Spleen (tissue), 7 donors: ENCODE measurements at regions not wholly inside any gene's neighbourhood (a gene's known extent, or its start where the extent isn't known, plus 50 kb on each side); places are given as distances from the start of the nearest gene placed in this dataset.

ENCODE experiments used
- POLR2A ChIP-seq, 3 donors: fragments of 450-650 bp; IDR thresholded peaks; one replicate each; pipeline ENCODE4 v1.5.1; 2017; ENCODE audit warnings: antibody characterized with exemption in 3 of 3, mild to moderate bottlenecking in 1 of 3
- POLR2AphosphoS5 ChIP-seq, 3 donors: sonication (generic); formaldehyde crosslinking; IDR thresholded peaks; one replicate each; pipeline ENCODE4 v1.5.1; 2017; ENCODE audit warnings: antibody characterized with exemption in 3 of 3
- TF ChIP-seq, protein P1 (sequence below), 11 experiments: fragments of 200-600 bp in 7 of 11; fragments of 450-650 bp in 4 of 11; sonication (generic) in 4 of 11; IDR thresholded peaks in 8 of 11; conservative IDR thresholded peaks in 3 of 11; 1 replicate in 7 of 11; 2 replicates in 4 of 11; pipeline versions ENCODE4 v1.4.0 to v1.8.0; 2016 to 2021; ENCODE audit warnings: antibody characterized with exemption in 11 of 11, inconsistent platforms in 4 of 11, mild to moderate bottlenecking in 1 of 11
- donor health status: DM: no; HTN: no; CAD: no; lungs with moderate emphysema.
- donor health status: DM: no; HTN: no; CAD: no.
- donor health status: DM: no; HTN: no; CAD: no.

DNA sequence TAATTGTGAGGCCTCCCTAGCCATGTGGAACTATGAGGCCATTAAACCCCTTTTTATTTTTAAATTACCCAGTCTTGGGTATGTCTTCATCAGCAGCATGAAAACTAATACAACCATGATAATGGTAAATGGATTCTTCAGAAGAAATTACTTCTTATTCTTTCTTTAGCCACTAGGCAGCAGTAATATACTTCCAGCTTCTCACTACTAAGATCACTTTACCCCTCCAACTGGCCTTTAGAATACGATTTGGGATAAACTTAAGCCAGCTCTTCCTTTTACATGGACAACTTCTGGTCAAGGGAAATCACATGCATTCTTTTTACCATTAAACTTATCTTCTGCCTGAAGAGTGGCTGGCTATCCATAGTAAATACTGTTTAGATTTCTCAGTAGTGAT is 355.4 kb downstream of the MAN2A1 start:
- TF ChIP-seq, protein P1, sequence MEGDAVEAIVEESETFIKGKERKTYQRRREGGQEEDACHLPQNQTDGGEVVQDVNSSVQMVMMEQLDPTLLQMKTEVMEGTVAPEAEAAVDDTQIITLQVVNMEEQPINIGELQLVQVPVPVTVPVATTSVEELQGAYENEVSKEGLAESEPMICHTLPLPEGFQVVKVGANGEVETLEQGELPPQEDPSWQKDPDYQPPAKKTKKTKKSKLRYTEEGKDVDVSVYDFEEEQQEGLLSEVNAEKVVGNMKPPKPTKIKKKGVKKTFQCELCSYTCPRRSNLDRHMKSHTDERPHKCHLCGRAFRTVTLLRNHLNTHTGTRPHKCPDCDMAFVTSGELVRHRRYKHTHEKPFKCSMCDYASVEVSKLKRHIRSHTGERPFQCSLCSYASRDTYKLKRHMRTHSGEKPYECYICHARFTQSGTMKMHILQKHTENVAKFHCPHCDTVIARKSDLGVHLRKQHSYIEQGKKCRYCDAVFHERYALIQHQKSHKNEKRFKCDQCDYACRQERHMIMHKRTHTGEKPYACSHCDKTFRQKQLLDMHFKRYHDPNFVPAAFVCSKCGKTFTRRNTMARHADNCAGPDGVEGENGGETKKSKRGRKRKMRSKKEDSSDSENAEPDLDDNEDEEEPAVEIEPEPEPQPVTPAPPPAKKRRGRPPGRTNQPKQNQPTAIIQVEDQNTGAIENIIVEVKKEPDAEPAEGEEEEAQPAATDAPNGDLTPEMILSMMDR (IDR thresholded peaks at IDR 0.05 in 8 of 11, conservative IDR thresholded peaks at IDR 0.05 in 3 of 11), result no peak
- no peak for TF ChIP-seq POLR2A (IDR thresholded peaks at IDR 0.05)
- no peak for TF ChIP-seq POLR2AphosphoS5 (IDR thresholded peaks at IDR 0.05)
